ENCODE measurements at regions not wholly inside any gene's neighbourhood (a gene's known extent, or its start where the extent isn't known, plus 50 kb on each side); places are given as distances from the start of the nearest gene placed in this dataset.
"Not testable (repeated sequence)": the region's sequence is repeated elsewhere in the genome, so short reads cannot be mapped to it uniquely, and the experiment has no call there.

DNA sequence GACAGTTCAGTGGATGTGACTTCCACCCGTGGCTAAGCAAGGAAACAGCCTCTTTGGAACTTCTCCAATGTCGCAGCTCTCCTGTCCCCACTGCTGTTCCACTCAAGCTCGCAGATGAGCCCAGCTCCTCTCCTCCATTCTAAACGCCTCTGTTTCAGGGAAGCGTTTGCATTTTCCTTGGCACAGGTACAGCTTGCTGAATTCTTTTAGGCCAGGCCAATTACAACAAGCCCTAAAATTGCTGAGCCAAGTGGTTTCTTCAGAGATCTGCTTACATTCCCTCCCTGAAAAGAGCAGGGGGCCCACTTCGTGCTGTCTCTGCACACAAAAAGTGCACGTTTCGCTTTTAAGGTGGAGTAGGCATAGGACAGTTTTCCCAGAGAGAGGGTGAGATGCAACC lies 91.5 kb upstream of the BLID start:
- H3K4me3 Mint-ChIP-seq: no peak overlapping the region
- ATAC-seq: no peak
- H3K27ac Mint-ChIP-seq: no peak overlapping the region
- H3K36me3 Mint-ChIP-seq: no peaks in the 10 kb centered on the region
- peaks cover 5% of the 10 kb centered on the region for H3K4me1 Mint-ChIP-seq
- H3K9me3 Mint-ChIP-seq: peaks cover 3% of the 10 kb centered on the region
- DNase-seq (ENCODE audit: low spot score in 2 of 2): no peak

DNA sequence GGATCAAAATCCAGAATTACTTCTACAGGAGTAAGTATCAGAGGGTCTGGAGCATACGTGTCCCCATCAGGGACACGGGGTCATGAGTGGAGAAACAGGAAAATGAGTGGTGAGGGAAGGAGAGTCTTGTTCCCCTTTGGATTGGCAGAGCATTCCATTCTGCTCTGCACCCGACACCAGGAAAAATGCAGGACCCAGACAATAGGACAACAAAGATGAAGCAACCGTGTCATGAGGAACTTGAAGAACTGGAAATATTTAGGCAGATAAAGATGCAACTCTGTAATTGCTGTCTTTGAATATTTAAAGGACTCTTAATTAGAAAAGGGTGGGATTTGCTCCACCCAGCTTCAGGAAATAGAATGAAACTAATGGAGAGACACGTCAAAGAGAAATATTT lies 89.0 kb upstream of the BLID start:
- no peak overlapping the region for H3K27ac Mint-ChIP-seq

GRCh38 chr11:122204206-122204605 lies 88.2 kb upstream of the BLID start:
- Mint-ChIP-seq H3K9me3 (no peaks in the 10 kb centered on the region), H3K4me3 (no peak overlapping the region), H3K4me1 (peaks cover 7% of the 10 kb centered on the region), H3K27ac (no peak overlapping the region), H3K36me3 (no peaks in the 10 kb centered on the region)
- ATAC-seq (no peak), DNase-seq (ENCODE audit: low spot score in 2 of 2) (no peak)

More for the DNA sequence above, 89.0 kb upstream of the BLID start:
- H3K9me3 Mint-ChIP-seq: peaks cover 1% of the 10 kb centered on the region
- no peak for ATAC-seq
- H3K4me3 Mint-ChIP-seq: no peak overlapping the region
- H3K36me3 Mint-ChIP-seq: no peaks in the 10 kb centered on the region
- DNase-seq (ENCODE audit: low spot score in 2 of 2): no peak
- H3K4me1 Mint-ChIP-seq: peaks cover 7% of the 10 kb centered on the region

DNA sequence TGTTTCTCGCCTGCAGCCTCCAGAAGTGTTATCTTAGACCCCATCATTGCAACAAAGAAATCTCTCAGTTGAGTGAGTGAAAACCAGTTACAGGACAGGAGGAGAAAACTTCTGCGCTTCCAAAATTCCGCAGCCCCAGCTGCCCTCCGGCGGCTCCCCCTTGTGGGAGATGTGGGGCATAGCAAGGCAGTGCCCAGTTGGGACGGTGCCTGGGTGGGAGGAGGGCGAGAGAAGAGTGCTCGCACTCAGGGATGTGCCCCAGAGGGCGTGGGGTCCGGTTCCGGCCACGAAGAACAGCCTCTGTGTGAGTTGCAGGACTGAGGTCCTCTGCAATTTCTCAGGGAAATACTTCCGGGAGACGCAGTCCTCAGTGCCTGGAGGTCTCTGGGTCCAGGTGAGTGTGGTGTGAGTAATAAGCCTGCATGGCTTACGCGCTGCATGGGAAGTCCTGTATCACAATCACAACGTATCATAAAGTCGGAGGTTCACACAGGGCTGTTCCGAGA lies 87.0 kb upstream of the BLID start:
- ATAC-seq: peak; percentile 62
- no peak overlapping the region for H3K4me3 Mint-ChIP-seq

DNA sequence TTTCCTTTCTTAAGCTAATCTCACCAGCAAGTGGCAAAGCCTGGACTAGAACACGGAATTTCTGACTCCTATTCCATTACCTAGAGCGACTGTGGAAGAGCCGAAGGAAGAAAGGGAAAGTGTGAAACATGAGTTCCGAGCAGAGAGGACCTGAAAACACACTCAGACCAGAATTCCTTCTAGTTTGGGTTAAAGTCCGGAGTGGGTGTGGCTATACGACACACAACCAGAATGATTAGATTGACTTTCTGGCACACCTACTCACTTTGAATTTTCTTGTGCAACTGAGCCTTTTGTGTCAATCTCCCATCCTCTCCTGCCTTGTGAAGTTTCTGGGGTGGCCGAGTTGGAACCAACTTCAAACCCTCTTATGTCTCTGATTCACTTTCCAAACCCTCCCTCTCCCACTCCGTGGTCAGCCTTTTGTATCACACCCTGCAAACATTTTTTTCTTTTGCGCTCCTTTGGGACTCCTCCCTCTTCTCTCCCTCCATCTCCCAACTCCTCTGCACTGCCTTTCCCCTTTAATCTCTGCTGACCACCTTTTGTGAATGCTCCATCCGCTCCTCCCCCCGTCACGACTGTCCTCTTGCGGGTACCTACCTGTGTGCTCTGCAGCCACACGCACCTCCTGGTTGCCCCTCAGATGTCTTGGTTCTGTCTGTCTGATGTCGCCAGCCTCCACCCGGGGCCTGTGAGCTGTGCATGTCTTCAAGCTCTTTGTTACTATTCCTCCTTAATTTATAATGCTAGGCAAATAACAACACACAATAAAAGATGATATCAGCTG lies 86.3 kb upstream of the BLID start:
- Mint-ChIP-seq H3K36me3 (no peaks in the 10 kb centered on the region), H3K4me1 (peaks cover 7% of the 10 kb centered on the region), H3K9me3 (no peaks in the 10 kb centered on the region), H3K4me3 (no peak overlapping the region), H3K27ac (no peak overlapping the region)
- DNase-seq (ENCODE audit: low spot score in 2 of 2): no peak
- ATAC-seq: no peak

More for the DNA sequence above, 87.0 kb upstream of the BLID start:
- peak; percentile 31 to 54 for DNase-seq (ENCODE audit: low spot score in 2 of 2)
- no peaks in the 10 kb centered on the region for H3K36me3 Mint-ChIP-seq
- peaks cover 7% of the 10 kb centered on the region for H3K4me1 Mint-ChIP-seq
- no peak overlapping the region for H3K27ac Mint-ChIP-seq
- no peaks in the 10 kb centered on the region for H3K9me3 Mint-ChIP-seq

DNA sequence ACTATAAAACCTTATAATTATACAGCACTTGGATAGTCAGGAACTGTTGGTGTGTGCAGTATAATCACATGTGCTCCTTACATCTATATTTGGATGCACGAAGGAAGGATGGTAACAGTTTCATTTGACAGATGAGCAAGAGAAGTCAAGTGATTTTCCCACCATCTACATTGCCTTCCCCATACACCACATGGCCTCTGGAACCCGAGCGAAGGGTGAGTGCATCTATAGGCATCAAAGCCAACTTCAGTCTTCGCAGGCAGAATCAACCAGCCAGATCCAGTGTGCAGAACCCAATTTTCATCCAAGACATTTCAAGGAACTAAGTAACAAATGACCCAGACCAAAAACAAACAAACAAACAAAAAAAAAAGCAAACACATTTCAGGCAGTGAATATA lies 85.1 kb upstream of the BLID start:
- Mint-ChIP-seq H3K36me3 (no peaks in the 10 kb centered on the region), H3K27ac (no peak overlapping the region), H3K9me3 (no peaks in the 10 kb centered on the region)

DNA sequence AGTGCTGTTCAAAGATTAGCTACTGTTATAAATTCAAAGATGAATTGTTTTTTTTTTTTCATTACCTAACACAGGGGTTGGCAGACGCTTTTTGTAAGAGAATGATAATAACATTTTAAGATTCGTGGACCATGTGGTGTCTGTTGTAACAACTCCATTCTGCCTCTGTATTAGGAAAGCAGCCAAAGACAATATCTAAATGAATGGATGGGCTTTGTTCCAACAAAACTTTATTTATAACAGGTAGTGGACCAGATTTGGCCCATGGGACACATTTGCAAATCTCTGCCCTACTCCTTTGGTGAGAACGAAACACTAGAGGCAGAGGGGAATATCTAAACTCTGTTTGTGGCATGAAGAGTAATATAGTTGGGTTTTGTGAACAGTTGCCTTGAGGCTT lies 83.6 kb upstream of the BLID start:
- Mint-ChIP-seq H3K36me3 (no peaks in the 10 kb centered on the region), H3K4me1 (peaks cover 7% of the 10 kb centered on the region), H3K4me3 (no peak overlapping the region), H3K27ac (no peak overlapping the region), H3K9me3 (no peaks in the 10 kb centered on the region)
- ATAC-seq (no peak), DNase-seq (ENCODE audit: low spot score in 2 of 2) (no peak)

More for the DNA sequence above, 85.1 kb upstream of the BLID start:
- H3K4me1 Mint-ChIP-seq: peaks cover 7% of the 10 kb centered on the region
- DNase-seq (ENCODE audit: low spot score in 2 of 2) (no peak), ATAC-seq (no peak)
- H3K4me3 Mint-ChIP-seq: no peak overlapping the region

DNA sequence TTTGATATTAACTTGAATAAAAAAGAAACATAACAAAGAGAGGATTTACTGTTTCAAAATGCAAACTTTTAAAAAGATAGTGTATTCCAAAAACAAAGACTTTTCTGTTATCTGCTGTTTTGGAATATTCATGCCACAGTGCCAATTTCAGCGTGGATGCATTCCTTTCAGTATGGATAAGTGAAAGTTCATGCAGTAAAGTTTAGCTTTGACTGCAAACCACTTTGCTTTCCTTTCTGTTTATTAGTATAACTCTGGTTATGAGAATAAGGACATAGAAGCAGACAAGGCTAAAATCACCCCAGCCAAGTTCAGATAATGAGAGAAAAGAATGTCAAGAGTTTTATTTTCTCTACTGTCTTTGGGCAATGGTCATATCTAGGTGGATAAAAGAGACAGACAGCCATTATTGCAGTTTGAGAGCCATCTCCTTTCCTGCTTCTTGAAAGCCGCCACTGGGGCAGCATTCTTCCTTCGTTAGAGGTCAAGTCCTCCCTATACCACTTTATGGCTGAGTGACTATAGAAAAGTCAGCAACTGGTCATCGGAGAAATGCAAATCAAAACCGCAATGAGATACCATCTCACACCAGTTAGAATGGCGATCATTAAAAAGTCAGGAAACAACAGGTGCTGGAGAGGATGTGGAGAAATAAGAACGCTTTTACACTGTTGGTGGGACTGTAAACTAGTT lies 82.4 kb upstream of the BLID start:
- ATAC-seq (no peak), DNase-seq (ENCODE audit: low spot score in 2 of 2) (no peak)
- Mint-ChIP-seq H3K9me3 (no peaks in the 10 kb centered on the region), H3K36me3 (no peaks in the 10 kb centered on the region), H3K4me3 (no peak overlapping the region), H3K27ac (no peak overlapping the region), H3K4me1 (peaks cover 7% of the 10 kb centered on the region)

- H3K4me1 Mint-ChIP-seq: no peaks in the 10 kb centered on the region
- no peak for DNase-seq (ENCODE audit: low spot score in 2 of 2)
These were observed 81.3 kb upstream of the BLID start for GRCh38 chr11:122197066-122197987.

GRCh38 chr11:122195790-122196189 lies 79.8 kb upstream of the BLID start:
- Mint-ChIP-seq H3K4me1 (no peaks in the 10 kb centered on the region), H3K9me3 (no peaks in the 10 kb centered on the region), H3K36me3 (no peaks in the 10 kb centered on the region), H3K4me3 (no peak overlapping the region), H3K27ac (no peak overlapping the region)
- DNase-seq (ENCODE audit: low spot score in 2 of 2): no peak
- no peak for ATAC-seq

More at GRCh38 chr11:122197066-122197987, 81.3 kb upstream of the BLID start:
- H3K4me3 Mint-ChIP-seq: no peak overlapping the region
- no peaks in the 10 kb centered on the region for H3K9me3 Mint-ChIP-seq
- no peak for ATAC-seq
- H3K36me3 Mint-ChIP-seq: no peaks in the 10 kb centered on the region
- no peak overlapping the region for H3K27ac Mint-ChIP-seq

GRCh38 chr11:122193881-122194480 lies 78.0 kb upstream of the BLID start:
- H3K9me3 Mint-ChIP-seq; H3K27ac Mint-ChIP-seq; H3K4me1 Mint-ChIP-seq; H3K4me3 Mint-ChIP-seq; DNase-seq (ENCODE audit: low spot score in 2 of 2); H3K36me3 Mint-ChIP-seq; ATAC-seq: not testable (repeated sequence)

DNA sequence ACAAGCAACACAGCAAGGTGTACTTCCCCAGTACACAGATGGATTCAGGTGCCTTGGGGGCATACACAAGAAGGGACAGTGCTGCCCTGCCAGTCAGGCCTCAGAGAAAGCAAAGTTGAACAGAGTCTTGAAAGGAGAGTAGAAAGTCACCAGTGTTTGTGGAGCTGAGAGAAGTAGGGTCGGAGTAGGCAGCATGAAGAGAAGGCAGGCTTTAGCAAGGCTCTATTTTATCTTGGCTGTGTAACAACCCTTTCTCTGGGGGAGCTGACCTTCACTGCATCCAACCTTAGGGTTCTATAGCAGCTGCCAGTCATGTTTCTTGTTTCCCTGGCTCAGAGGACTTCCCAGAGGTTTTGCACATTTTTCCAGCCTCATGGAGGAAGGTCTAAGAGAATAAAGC lies 77.4 kb upstream of the BLID start:
- no peaks in the 10 kb centered on the region for H3K4me1 Mint-ChIP-seq
- H3K9me3 Mint-ChIP-seq: no peaks in the 10 kb centered on the region
- ATAC-seq (no peak), DNase-seq (ENCODE audit: low spot score in 2 of 2) (no peak)
- H3K27ac Mint-ChIP-seq: no peak overlapping the region
- no peak overlapping the region for H3K4me3 Mint-ChIP-seq
- no peaks in the 10 kb centered on the region for H3K36me3 Mint-ChIP-seq

GRCh38 chr11:122192634-122193255 lies 76.7 kb upstream of the BLID start:
- H3K36me3 Mint-ChIP-seq: no peaks in the 10 kb centered on the region
- no peak overlapping the region for H3K27ac Mint-ChIP-seq
- DNase-seq (ENCODE audit: low spot score in 2 of 2) (no peak), ATAC-seq (peak; percentile 73)
- no peaks in the 10 kb centered on the region for H3K9me3 Mint-ChIP-seq
- H3K4me3 Mint-ChIP-seq: no peak overlapping the region
- no peaks in the 10 kb centered on the region for H3K4me1 Mint-ChIP-seq

- H3K9me3 Mint-ChIP-seq: no peaks in the 10 kb centered on the region
- no peak for DNase-seq (ENCODE audit: low spot score in 2 of 2)
- H3K4me3 Mint-ChIP-seq: no peak overlapping the region
- no peaks in the 10 kb centered on the region for H3K36me3 Mint-ChIP-seq
- ATAC-seq: no peak
- H3K4me1 Mint-ChIP-seq: no peaks in the 10 kb centered on the region
- no peak overlapping the region for H3K27ac Mint-ChIP-seq
These were observed 74.8 kb upstream of the BLID start for GRCh38 chr11:122190768-122191167.
